Small intestine (tissue), 7 donors: ENCODE measurements at regions not wholly inside any gene's neighbourhood (a gene's known extent, or its start where the extent isn't known, plus 50 kb on each side); places are given as distances from the start of the nearest gene placed in this dataset.

Source experiments
- DNase-seq, 2 donors: peaks; one replicate each; pipeline versions ENCODE4 v3.0.0 to v3.0.0-alpha.2; 2013
- FAIRE-seq: peaks from 2 replicates; lab custom pipeline; 2012; peaks lifted over from hg19 to GRCh38; lab: Jason Lieb, UNC
- H3K27ac ChIP-seq, 3 donors: one replicate each; pipeline ENCODE4 v1.5.1; 2013; ENCODE audit warnings: low read length in 2 of 3, mild to moderate bottlenecking in 2 of 3, control low read depth in 1 of 3, inconsistent platforms in 1 of 3, low read depth in 1 of 3, moderate library complexity in 1 of 3
- H3K27me3 ChIP-seq, 3 donors: one replicate each; pipeline ENCODE4 v1.6.1; 2013; ENCODE audit warnings: low read length in 3 of 3, inconsistent platforms in 1 of 3; ENCODE audit not compliant: control insufficient read depth in 3 of 3, insufficient read depth in 3 of 3
- H3K36me3 ChIP-seq, 3 donors: one replicate each; pipeline ENCODE4 v1.6.1; 2013; ENCODE audit warnings: low read length in 3 of 3, inconsistent platforms in 1 of 3, low read depth in 1 of 3, mild to moderate bottlenecking in 1 of 3, moderate library complexity in 1 of 3; ENCODE audit not compliant: control insufficient read depth in 3 of 3, insufficient read depth in 2 of 3
- H3K4me1 ChIP-seq, 3 donors: one replicate each; pipeline ENCODE4 v1.6.1; 2013; ENCODE audit warnings: low read length in 2 of 3, inconsistent platforms in 1 of 3, low read depth in 1 of 3, mild to moderate bottlenecking in 1 of 3, moderate library complexity in 1 of 3; ENCODE audit not compliant: control insufficient read depth in 3 of 3, insufficient read depth in 2 of 3
- H3K4me3 ChIP-seq, 3 donors: one replicate each; pipeline ENCODE4 v1.5.1; 2013; ENCODE audit warnings: low read length in 3 of 3, control low read depth in 1 of 3, inconsistent platforms in 1 of 3, low read depth in 1 of 3, mild to moderate bottlenecking in 1 of 3, moderate library complexity in 1 of 3
- H3K9me3 ChIP-seq, 2 donors: one replicate each; pipeline ENCODE4 v1.6.1; 2013; ENCODE audit warnings: low read depth in 1 of 2, low read length in 1 of 2; ENCODE audit not compliant: control insufficient read depth in 2 of 2, insufficient read depth in 1 of 2
- WGBS, 3 donors: extraction: QIAGEN DNeasy Blood & Tissue Kit; methylation state at CpG; one replicate each; pipeline ENCODE4 v1.1.7; 2013; 5-methylcytosine and 5-hydroxymethylcytosine counted together
- donor health status: healthy with polysubstance abuse.
- donor health status: control.
- donor health status: control.
- donor health status: Bipolar disorder and iron deficiency.
- donor health status: healthy.

GRCh38 chrX:39909996-39910395, 187.8 kb downstream of the BCOR start:
- peaks cover 0 to 20% (median 0%) of the 10 kb centered on the region in 3 donors for H3K4me1 ChIP-seq
- H3K36me3 ChIP-seq, result no peaks in the 10 kb centered on the region
- FAIRE-seq (no peak), DNase-seq (no peak)
- H3K27me3 ChIP-seq, result no peaks in the 10 kb centered on the region
- H3K27ac ChIP-seq, result no peak overlapping the region
- 90 to 96% (median 91%) methylated on average over 4 to 5 of the region's 5 CpGs for WGBS, 3 donors
- no peaks in the 10 kb centered on the region for H3K9me3 ChIP-seq
- H3K4me3 ChIP-seq, result no peak overlapping the region

DNA sequence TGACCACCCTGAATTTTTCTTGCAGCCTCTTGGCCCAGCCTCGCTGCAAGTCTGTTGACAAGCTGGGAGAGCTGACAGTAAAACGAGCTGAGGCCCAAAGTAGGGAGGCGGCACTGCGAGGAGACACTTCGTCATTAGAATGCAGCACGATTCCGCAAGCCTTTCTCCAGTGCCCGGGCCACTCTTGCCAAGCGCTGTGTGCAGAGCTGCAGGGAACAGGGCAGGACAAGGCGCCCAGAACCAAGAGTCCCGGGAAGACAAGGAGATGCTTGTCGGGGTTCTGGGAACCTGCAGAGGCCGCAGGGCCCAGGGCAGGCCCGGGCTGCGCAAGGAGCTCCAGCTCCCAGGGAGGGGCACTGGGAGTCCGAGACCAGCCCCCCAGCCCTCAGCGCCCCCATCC, 187.1 kb downstream of the BCOR start:
- FAIRE-seq (no peak), DNase-seq (no peak)
- WGBS, 3 donors, result 87 to 92% (median 89%) methylated on average over 17 of the region's 17 CpGs
- Histone ChIP-seq H3K27ac (no peak overlapping the region), H3K27me3 (no peaks in the 10 kb centered on the region), H3K9me3 (no peaks in the 10 kb centered on the region), H3K4me3 (no peak overlapping the region), H3K4me1 (peaks cover 0 to 14% (median 0%) of the 10 kb centered on the region in 3 donors), H3K36me3 (no peaks in the 10 kb centered on the region)

DNA sequence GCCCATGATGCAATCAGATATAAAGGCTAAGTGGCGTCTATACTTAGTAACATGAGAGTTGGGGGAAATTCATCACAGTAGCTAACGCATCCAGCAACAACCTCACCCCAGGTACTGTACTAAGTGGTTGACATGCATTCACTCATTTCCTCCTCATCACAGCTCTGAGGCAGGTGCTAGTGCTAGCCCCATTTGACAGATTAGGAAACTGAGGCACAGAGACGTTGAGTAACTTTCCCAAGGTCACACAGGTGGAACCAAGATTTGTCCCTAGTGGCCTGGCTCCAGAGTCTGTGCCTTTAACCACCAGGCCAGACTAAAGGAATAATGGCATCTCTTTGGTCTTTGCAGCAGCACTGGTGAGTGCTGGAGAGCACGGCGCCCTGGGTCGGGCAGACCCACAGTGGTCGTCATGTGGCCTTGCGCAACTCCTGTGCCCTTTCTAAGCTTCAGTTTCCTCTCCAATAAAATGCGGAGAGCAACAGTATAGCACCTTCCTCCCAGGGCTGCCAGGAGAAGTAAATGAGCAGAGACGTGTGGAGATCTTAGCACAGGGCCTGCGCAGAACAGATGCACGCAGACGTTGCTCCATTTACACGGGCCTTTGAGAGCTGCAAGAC, 186.4 kb downstream of the BCOR start:
- Histone ChIP-seq H3K27me3 (no peaks in the 10 kb centered on the region), H3K27ac (no peak overlapping the region), H3K4me3 (no peak overlapping the region), H3K9me3 (no peaks in the 10 kb centered on the region), H3K36me3 (no peaks in the 10 kb centered on the region), H3K4me1 (peaks cover 0 to 10% (median 0%) of the 10 kb centered on the region in 3 donors)
- DNase-seq, result no peak
- FAIRE-seq, result no peak
- 85 to 86% (median 85%) methylated on average over 14 of the region's 14 CpGs for WGBS, 3 donors

GRCh38 chrX:39912126-39912525, 185.6 kb downstream of the BCOR start:
- DNase-seq, result no peak
- Histone ChIP-seq H3K9me3 (no peaks in the 10 kb centered on the region), H3K4me3 (no peak overlapping the region), H3K27ac (no peak overlapping the region), H3K27me3 (no peaks in the 10 kb centered on the region), H3K4me1 (peaks cover 0 to 10% (median 0%) of the 10 kb centered on the region in 3 donors), H3K36me3 (no peaks in the 10 kb centered on the region)
- WGBS, 3 donors, result 86 to 95% (median 88%) methylated on average over 7 of the region's 7 CpGs
- no peak for FAIRE-seq

GRCh38 chrX:39915081-39915480, 182.7 kb downstream of the BCOR start:
- no peak overlapping the region for H3K4me3 ChIP-seq
- 85 to 88% (median 87%) methylated on average over 3 of the region's 3 CpGs for WGBS, 3 donors
- H3K27ac ChIP-seq, result no peak overlapping the region
- no peak for FAIRE-seq
- no peaks in the 10 kb centered on the region for H3K27me3 ChIP-seq
- H3K4me1 ChIP-seq, result no peaks in the 10 kb centered on the region
- no peaks in the 10 kb centered on the region for H3K9me3 ChIP-seq
- no peaks in the 10 kb centered on the region for H3K36me3 ChIP-seq
- DNase-seq, result no peak

GRCh38 chrX:39915596-39915995, 182.2 kb downstream of the BCOR start:
- FAIRE-seq, result no peak
- H3K27ac ChIP-seq, result no peak overlapping the region
- no peaks in the 10 kb centered on the region for H3K9me3 ChIP-seq
- H3K36me3 ChIP-seq, result no peaks in the 10 kb centered on the region
- no peaks in the 10 kb centered on the region for H3K27me3 ChIP-seq
- no peaks in the 10 kb centered on the region for H3K4me1 ChIP-seq
- no peak for DNase-seq
- WGBS, 3 donors, result 89 to 97% (median 95%) methylated on average over 12 of the region's 12 CpGs
- H3K4me3 ChIP-seq, result no peak overlapping the region

- WGBS, 3 donors, result 80 to 89% (median 83%) methylated on average over 1 to 2 of the region's 2 CpGs
- Histone ChIP-seq H3K27me3 (peaks cover 0 to 3% (median 0%) of the 10 kb centered on the region in 3 donors), H3K4me3 (no peak overlapping the region), H3K36me3 (no peaks in the 10 kb centered on the region), H3K9me3 (no peaks in the 10 kb centered on the region), H3K27ac (no peak overlapping the region), H3K4me1 (no peaks in the 10 kb centered on the region)
- DNase-seq (no peak), FAIRE-seq (no peak)
These were observed 175.9 kb downstream of the BCOR start for GRCh38 chrX:39921838-39922237.

GRCh38 chrX:39922488-39922887, 175.3 kb downstream of the BCOR start:
- 15 to 40% (median 37%) methylated on average over 2 of the region's 2 CpGs for WGBS, 3 donors
- Histone ChIP-seq H3K27me3 (peaks cover 0 to 3% (median 0%) of the 10 kb centered on the region in 3 donors), H3K4me1 (no peaks in the 10 kb centered on the region), H3K36me3 (no peaks in the 10 kb centered on the region), H3K27ac (no peak overlapping the region), H3K4me3 (no peak overlapping the region), H3K9me3 (no peaks in the 10 kb centered on the region)
- FAIRE-seq (no peak), DNase-seq (no peak)

DNA sequence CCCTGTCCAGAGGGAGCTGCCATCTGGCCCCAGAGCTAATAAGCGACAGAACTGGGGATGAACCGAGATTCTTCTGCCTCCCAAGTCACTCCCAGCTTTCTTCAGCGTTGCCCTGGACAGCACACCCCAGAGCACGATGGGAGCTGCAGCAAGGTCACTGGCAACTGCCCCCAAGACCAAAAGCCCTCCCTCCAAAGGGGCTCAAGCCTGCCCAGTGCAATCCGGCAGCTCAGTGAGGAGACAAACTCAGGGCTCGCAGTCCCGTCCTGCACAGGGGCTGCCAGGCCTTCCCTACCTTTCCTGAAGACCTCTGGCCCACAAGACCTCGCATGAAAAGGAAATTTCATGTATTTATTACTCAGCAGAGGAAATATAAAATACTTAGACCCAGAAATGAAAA, 174.8 kb downstream of the BCOR start:
- Histone ChIP-seq H3K4me1 (no peaks in the 10 kb centered on the region), H3K27me3 (peaks cover 0 to 3% (median 0%) of the 10 kb centered on the region in 3 donors), H3K9me3 (no peaks in the 10 kb centered on the region), H3K36me3 (no peaks in the 10 kb centered on the region), H3K4me3 (no peak overlapping the region), H3K27ac (no peak overlapping the region)
- 75 to 77% (median 75%) methylated on average over 8 of the region's 8 CpGs for WGBS, 3 donors
- FAIRE-seq (no peak), DNase-seq (no peak)
